ENCODE measurements at regions not wholly inside any gene's neighbourhood (a gene's known extent, or its start where the extent isn't known, plus 50 kb on each side); places are given as distances from the start of the nearest gene placed in this dataset.

- no peak for TF ChIP-seq CTCF (IDR thresholded peaks at IDR 0.05)
- no peak for TF ChIP-seq POLR2A (IDR thresholded peaks at IDR 0.05)
Measured at GRCh38 chr9:2923766-2924379, 80.0 kb upstream of the PUM3 start.
